NCI-H1417 (cell line): ENCODE measurements at regions not wholly inside any gene's neighbourhood (a gene's known extent, or its start where the extent isn't known, plus 50 kb on each side); places are given as distances from the start of the nearest gene placed in this dataset.

Experiments used
- DNase-seq, 3 experiments: peaks; one replicate each; lab custom pipeline; 2025; lab: John Stamatoyannopoulos, UW

DNA sequence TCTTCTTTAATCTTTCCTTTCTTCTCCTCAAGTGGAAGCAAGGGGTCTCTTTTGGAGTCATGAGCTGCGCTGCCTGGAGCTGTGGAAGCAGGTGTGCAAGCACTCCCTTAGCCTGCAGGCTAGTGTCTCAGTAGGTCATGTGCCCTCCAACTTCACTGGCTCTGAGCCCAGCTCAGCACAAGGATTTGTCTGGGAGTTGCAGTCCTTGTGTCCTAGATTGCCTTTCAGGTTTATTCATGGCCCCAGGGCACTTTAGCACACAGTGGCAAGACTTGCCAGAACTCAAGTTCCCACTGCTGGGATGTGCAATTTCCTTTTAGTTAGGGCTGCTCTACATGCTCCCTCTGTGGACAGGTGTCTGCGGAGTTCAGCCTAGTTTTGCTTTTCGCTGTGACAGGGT lies 211.7 kb downstream of the LIG4 start:
- DNase-seq = peak in 2 of 3 experiments; percentile 72 to 91

DNA sequence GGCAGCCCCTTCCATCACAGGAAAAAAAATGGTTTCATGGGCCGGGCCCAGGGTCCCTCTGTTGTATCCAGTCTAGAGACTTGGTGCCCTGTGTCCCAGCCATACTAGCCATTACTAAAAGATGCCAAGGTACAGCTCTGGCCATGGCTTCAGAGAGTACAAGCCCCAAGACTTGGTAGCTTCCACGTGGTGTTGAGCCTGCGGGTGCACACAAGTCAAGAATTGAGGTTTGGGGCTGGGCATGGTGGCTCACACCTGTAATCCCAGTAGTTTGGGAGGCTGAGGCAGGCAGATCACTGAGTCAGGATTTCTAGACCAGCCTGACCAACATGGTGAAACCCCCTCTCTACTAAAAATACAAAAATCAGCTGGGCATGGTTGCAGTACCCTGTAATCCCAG lies 214.3 kb downstream of the LIG4 start:
- no peak for DNase-seq

DNA sequence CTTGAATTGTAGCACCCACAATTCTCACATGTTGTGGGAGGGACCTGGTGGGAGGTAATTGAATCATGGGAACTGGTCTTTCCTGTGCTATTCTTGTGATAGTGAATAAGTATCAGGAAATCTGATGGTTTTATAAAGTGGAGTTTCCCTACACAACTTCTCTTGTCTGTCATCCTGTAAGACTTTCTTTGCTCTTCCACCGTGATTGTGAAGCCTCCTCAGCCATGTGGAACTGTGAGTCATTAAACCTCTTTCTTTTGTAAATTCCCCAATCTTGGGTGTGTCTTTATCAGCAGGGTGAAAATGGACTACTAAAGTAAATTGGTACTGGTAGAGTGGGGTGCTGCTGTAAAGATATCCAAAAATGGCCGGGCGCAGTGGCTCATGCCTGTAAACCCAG lies 215.6 kb downstream of the LIG4 start:
- DNase-seq = no peak

DNA sequence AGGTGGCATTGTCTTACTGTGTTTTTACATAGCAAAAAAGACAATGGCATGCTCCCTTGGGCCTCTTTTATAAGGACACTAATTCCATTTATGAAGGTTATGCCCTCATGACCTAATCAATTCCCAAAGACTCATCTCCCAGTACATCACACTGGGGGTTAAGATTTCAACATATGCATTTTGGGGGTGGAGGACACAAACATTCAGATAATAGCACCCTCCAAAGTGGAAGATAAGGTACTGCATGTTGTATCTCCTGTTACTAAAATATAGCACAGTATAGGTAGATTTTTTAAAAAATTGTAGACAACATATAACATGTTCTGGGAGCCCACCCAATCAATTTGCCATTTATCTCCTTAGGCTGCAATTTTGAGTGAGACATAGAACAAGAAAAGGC lies 221.2 kb downstream of the LIG4 start:
- DNase-seq = no peak

DNA sequence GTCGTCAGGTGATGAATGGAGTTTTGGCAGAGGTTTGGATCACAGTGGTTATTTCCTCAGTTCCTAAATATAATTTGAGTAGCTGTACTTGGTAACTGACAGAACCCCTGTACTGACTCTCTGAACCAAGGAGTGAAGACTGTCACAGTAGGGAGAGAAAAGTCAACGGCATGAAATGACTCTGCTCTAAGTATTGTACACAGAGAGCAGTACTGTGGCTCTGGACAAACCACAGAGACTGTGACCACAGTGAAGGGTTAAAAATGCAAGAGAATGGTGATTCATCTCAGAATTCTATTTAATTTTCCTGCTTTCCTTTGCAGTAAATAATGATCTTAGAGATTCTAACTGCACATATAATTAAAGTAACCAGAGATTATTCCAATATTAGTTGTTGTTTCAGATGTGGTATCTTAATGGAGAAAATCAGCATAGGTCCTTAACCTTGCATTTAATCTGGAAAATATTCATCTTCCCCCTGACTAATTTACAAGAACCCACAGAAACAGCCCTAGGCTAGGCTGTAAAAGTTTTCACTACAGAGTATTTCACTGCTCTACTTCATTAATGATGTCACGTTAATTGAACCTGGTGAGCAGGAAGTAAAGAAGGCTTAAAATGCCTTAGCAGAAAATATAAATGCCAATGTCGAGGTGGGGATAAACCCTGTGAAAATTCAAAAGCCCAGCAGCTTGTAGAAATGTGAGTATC lies 221.9 kb downstream of the LIG4 start:
- no peak for DNase-seq

DNA sequence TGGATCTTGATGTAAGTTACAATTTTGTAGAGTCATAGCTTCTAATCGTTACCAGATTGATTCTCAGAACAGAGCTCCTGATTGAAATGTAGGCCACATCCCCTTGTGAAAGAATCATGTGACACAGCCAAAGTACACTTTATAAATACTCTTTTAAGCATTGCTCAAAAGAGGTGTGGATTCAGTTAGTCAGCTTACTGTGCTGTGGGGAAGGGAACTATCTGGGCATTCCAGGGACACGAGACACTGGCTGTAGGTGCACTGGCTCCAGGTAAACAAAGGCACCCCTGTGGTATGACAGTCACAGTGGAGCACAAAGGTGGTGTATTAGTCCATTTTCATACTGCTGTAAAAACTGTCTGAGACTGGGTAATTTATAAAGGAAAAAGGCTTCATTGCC lies 222.8 kb downstream of the LIG4 start:
- DNase-seq = no peak

DNA sequence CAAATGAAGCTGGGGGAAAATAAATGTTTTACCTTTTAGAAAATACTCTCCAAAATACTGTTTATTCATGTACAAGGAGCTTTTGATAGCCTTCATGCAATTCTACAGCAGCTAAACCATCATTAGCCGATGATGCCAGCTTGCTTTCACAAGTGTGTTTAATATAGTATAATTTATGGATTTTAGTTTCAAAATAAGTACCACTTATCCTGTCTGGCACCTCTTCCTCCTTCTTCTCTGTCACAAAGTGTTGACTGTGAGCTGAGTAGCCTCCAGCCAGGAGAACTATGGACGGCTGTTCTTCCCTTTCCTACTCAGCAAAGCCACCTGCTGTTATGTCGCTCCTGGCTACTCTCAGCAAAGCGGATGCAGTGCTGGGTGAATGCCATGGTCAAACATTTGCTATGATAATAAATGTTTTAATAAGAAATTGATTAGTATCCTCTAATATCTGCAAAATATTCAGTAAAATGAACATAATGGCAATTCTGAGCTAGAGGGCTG lies 238.2 kb downstream of the LIG4 start:
- DNase-seq = peak; percentile 80 to 99 (median 88)

DNA sequence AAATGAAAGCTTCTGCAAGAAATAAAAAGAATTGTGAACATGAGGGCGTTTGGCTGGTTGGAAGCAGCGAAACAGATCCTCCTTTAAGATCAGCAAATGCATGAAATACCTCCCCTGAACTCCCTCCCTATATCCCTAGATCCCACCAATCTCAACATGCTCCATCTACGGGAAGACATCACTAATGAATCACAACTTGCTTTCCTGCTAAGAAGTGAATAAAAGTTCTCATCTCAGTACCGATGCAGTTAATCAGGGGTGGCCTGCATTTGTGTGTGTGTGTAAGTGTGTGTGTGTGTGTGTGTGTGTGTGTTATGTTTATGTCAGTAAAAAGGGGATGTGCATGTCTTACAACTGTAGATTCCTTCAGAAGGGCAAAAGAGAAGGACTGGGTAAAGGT lies 238.7 kb downstream of the LIG4 start:
- DNase-seq = peak in 1 of 3 experiments; percentile 65

DNA sequence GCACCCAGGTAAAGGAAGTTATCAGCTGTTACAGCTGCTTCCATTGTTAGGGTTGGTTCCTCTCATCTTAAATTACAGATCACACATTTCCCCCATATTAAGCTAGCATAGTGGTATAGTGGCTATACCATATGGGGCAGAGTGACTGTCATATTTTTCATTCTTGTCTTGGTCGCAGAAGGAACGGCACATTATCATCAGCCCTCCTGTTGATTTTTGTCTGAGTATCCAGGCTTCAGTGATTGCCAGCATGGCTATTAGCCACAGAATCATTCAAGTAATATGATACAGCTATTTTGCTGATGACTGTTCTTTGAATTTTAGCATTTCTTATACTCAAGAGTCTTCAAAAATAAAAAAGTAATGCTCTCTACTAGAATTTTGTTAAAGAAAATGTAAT lies 240.9 kb downstream of the LIG4 start:
- DNase-seq = peak; percentile 20 to 89 (median 41)

DNA sequence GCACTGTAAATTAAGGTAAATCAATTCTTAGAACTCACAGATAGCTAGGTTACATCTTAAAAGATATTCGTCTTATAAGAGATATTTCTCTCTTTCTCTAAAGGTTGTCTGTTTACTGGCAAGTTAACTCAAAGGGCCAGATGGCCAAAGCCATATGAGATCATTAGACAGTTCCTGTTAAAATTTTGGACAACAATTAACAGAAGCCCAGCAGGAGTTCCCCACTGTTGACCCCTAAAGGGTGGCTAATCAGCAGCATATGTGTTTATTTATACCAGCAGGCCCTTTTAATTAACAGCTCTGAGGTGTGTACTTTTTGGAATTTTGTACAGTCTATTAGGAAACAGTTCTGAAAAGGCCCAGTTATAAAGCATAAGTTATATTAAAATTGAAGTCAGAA lies 245.8 kb downstream of the LIG4 start:
- DNase-seq = peak in 2 of 3 experiments; percentile 8 to 72

DNA sequence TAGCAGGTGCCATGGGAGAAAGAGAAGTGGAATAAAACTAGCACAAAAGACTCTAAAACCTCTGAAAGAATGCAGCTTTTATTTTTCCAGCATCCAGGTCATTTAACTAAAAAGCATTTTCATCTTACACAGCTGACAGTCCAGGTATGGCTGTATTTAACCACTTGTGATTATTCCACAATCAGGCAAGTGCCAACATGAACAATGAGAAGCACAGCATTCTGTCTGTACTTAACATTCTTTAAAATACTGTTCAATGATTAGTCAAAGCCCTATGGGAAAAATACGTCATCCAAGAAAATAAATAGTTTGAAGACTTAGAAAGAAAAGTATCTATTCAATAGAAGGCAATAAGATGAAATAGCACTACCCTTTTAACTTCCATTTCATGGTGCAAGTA lies 246.9 kb downstream of the LIG4 start:
- peak in 2 of 3 experiments; percentile 6 to 56 for DNase-seq

DNA sequence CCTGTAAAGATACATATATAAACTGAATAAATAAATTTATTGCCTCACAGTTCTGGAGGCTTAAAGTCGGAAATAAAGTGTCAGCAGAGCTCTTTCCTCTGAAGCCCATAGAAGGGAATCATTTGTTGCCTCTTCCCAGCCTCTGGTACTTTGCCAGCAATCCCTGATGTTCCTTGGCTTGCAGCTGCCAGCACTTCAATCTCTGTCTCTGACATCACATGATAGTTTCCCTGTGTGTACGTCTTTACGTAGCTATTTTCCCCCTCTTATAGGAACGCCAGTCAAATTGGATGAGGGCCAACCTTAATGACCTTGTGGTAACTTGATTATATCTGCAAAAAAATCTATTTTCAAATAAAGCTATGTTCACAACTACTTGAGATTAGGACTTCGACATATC lies 250.9 kb downstream of the LIG4 start:
- peak; percentile 34 to 86 (median 80) for DNase-seq

DNA sequence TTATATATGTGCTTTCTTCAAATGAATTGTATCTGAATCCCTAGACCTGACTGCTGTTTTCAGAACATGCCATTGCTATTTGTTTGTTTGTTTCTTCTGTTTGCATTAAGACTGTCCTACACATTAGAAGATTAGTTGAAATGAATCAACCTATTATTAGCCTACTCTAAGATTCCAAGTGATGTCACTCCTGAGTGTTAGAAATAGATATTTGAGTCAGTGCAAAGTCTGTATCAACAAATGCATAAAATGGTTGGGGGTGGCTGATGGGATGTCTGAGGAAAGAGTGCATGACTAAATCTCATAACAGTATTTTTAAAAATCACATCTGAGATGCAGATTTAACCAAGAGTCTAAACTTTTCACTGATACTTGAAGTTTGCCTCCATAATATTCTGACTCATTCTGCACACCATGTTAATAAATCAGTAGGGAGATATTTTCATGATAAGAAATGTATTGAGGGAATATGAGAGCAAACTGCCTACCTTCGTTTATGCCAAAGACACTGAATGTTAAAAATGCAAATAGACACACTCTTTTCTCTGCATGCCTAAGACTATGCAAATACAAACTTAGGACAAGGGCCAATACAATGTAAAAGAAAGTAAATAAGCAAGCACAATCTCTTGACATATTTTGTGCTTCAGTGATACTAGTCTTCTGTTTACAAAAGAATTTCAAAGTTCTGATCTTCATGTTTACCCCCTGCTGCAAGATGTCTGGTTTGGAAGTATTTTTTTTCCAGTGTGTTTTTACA lies 253.3 kb downstream of the LIG4 start:
- no peak for DNase-seq

DNA sequence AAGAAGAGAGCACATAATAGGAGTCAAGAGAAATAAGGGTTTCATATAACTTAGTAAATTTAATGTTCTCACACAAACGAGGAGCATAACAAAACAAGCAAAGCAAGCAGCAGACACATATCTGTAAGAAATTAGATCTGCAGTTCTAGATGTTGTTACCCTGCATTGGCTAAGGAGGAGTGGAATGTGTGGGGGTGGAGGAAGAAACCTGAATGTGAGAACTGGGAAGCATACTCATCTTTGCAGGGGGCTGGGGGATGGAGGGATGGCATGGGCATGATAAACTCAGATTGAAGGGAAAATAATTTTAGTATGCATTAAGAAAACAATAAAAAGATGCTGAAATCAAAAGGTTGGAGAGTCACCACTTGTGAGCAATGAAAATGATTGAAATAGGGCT lies 255.0 kb downstream of the LIG4 start:
- DNase-seq = no peak

DNA sequence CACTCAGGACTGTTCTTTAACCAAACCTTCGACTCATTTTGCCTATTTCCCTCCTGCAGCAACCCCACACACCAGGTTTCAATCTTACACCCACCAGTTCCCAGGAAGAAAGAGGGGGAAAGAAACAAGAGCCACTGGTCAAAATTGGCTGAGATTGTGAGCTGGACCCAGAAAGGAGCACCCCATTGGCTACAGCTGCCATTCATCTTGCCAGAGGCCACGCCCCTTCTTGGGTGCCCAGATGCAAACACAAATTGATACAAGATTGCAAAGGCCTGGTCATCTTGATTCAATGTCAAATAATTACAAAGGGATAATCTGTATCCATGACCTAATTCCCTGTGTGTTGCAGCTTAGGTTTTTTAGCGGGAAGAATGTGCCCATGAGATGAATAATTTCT lies 258.4 kb downstream of the LIG4 start:
- no peak for DNase-seq

DNA sequence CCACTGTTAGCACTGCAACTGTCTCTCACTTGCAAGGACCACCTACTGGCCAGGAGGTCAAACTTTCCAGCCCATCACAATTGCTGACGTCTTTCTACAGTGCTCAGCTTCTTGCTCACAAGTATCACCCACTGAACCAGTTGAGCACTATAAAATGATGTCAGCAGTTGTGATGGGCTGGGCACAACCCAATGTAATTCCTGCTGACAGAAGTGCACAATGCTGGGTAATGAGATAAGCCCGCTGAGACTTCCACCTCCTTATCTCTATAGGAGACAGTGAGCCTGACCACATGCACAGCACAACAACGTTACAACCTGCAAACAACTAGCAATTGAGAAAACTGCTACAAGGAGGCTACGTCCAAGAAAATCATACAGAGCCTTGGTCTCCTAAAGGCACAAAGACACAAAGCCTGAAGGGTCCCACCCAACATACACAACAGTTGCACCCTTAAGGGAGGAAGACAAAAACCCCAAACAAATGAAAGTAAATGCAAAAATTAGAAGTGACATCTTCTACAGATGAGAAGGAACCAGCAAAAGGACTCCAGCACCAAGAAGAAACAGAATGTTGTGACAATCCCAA lies 273.2 kb downstream of the LIG4 start:
- DNase-seq = no peak

DNA sequence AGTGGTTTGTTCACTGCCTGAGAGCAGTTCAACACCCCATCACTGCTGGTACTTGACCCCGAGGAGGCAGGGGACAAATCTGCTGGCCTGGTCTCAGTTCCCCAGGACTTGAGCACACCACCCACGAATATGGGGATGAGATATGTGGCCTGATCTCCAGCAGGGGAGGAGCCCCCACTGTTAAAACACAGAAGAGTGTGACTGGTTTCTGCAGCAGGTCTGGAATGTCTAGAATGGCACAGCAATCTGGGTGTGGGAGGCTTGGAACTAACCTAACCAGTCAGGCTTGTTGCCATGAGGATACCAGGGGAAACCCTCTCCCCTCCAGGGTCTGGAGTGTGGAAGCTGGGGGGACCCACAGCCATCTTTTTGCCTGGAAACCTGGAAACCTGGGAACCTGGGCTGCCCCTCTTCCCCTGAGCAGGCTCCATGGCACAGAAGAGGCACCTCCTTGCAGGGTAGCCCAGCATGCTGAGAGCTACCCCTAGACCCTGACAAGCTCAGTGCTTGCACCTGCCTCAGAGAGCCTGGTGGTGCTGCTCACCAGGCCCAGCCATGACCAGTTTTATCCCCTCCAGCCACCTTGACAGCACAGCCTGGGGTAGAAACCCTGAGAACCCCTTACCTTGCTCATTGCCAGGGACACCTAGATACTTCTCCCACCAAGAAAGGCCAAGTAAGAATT lies 273.8 kb downstream of the LIG4 start:
- no peak for DNase-seq

DNA sequence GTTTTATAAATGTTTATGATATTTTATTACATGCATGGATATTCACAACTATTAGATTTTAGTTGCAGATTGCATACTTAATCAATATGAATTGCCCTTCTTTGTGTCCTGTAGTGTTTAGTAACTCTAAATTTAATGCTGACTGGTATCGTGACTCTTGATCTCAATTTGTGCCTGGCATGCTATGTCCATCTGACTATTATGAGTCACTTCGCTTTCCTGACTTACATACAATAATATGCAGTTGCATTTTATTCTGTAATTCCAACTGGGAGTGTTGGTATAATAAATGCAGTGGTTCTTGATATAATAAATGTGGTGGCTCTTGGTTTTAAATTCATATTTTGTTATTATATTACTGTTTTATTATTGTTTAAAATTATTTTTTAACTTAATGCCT lies 277.5 kb downstream of the LIG4 start:
- DNase-seq = no peak

DNA sequence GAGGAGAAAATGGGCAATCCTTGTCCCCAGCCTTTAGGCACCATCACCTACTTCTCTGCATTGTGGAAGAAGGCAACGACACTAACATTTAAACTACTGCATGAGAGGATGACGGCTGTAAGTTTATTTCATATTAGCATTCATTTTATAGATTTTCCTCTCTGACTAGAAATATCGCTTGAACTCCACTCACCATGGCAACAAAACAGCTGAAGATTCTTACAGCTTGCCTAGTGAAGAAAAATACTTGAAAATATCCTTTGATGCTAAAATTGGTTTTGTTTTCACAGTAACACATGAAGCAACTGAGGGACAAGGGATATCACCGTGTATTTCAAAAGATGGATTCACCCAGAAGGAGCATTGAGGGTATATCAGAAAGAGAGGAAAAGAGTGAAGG lies 284.3 kb downstream of the LIG4 start:
- DNase-seq = no peak

DNA sequence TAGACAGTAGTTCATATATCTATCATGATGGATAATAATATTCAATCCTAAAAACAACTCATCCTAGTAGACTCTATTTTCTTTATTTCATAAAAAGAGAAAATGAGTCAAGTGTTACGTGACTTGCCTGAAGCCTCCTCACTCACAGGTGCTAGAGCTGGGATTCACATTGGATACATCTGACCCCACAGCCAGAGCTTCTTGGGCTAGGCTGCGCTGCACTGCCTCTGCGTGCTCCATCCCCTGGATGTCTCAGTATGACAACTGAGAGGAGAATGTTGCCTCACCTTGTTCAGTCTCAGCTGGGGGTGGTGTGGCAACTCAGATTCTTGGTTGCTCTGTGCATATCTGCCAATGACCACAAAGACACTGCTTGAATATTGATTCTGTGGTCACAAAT lies 286.6 kb downstream of the LIG4 start:
- no peak for DNase-seq

DNA sequence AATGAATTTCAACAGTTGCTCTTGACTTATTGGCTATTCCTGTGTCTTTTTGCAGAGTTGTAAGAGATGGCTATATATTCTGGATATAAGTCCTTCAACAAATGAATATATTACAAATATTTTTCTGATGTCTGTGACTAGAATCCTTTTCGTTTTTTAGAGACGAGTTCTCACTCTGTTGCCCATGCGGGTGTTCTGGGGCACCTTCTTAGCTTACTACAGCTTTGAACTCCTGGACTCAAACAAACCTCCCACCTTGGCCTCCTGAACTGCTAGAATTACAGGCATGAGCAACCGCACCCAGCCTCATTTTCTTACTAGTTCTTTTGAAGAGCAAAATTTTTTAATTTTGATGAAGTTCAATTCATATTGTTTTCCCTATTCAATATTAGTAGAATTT lies 287.8 kb downstream of the LIG4 start:
- DNase-seq = no peak

DNA sequence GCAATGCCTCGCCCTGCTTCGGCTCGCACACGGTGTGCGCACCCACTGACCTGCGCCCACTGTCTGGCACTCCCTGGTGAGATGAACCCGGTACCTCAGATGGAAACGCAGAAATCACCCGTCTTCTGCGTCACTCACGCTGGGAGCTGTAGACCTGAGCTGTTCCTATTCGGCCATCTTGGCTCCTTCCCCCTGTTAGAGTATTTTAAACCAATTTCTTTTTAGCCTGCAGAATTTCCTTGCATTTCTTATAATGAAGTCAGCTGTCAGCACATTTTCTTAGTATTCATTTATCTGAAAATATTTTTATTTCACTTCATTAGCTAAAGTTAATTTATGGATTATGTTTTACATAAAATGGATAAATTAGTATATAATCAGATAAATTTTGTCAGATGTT lies 288.8 kb downstream of the LIG4 start:
- DNase-seq = peak in 2 of 3 experiments; percentile 12 to 20
